ENCODE measurements at regions not wholly inside any gene's neighbourhood (a gene's known extent, or its start where the extent isn't known, plus 50 kb on each side); places are given as distances from the start of the nearest gene placed in this dataset.
"Not testable (repeated sequence)": the region's sequence is repeated elsewhere in the genome, so short reads cannot be mapped to it uniquely, and the experiment has no call there.

GRCh38 chr12:90543841-90544240, 411.1 kb downstream of the CCER1 start:
- H3K36me3 ChIP-seq (replicated peaks; ENCODE audit: insufficient read depth, low read length): no peaks in the 10 kb centered on the region
- no peak overlapping the region for H3K4me3 ChIP-seq (ENCODE audit: low read length)
- no peaks in the 10 kb centered on the region for H3K4me1 ChIP-seq (ENCODE audit: low read length)
- no peak overlapping the region for H3K4me2 ChIP-seq (ENCODE audit: low read depth, low read length)
- no peak overlapping the region for H2AFZ ChIP-seq (ENCODE audit: low read length)
- H3K27me3 ChIP-seq (replicated peaks; ENCODE audit: insufficient read depth, low read length): no peaks in the 10 kb centered on the region
- TF ChIP-seq EZH2 (optimal IDR thresholded peaks at IDR 0.05; ENCODE audit: low read depth, low read length): no peak
- TF ChIP-seq EZH2phosphoT487 (IDR thresholded peaks at IDR 0.05; ENCODE audit: low read length): no peak
- TF ChIP-seq CTCF (IDR thresholded peaks at IDR 0.05; ENCODE audit: low read length): no peak
- H3K9me3 ChIP-seq (replicated peaks; ENCODE audit: insufficient read depth, low read length): no peaks in the 10 kb centered on the region
- no peak overlapping the region for H3K9ac ChIP-seq (ENCODE audit: low read length)
- no peak for DNase-seq
- no peaks in the 10 kb centered on the region for H3K9me2 ChIP-seq (replicated peaks; ENCODE audit: insufficient read depth, low read length)
- H3F3A ChIP-seq (ENCODE audit: insufficient read depth, low read length): no peaks in the 10 kb centered on the region
- no peak overlapping the region for H3K27ac ChIP-seq (ENCODE audit: low read length)
- H4K20me1 ChIP-seq (ENCODE audit: insufficient read depth, low read length): no peaks in the 10 kb centered on the region
- H3K79me2 ChIP-seq (ENCODE audit: low read length): no peaks in the 10 kb centered on the region

GRCh38 chr12:90543374-90543773, 411.6 kb downstream of the CCER1 start:
- Histone ChIP-seq H2AFZ (ENCODE audit: low read length) (no peak overlapping the region), H3K27ac (ENCODE audit: low read length) (no peak overlapping the region), H4K20me1 (ENCODE audit: insufficient read depth, low read length) (no peaks in the 10 kb centered on the region), H3K79me2 (ENCODE audit: low read length) (no peaks in the 10 kb centered on the region), H3K36me3 (replicated peaks; ENCODE audit: insufficient read depth, low read length) (no peaks in the 10 kb centered on the region), H3K4me2 (ENCODE audit: low read depth, low read length) (no peak overlapping the region), H3K27me3 (replicated peaks; ENCODE audit: insufficient read depth, low read length) (no peaks in the 10 kb centered on the region), H3K4me3 (ENCODE audit: low read length) (no peak overlapping the region), H3K4me1 (ENCODE audit: low read length) (no peaks in the 10 kb centered on the region), H3K9me2 (replicated peaks; ENCODE audit: insufficient read depth, low read length) (no peaks in the 10 kb centered on the region), H3K9me3 (replicated peaks; ENCODE audit: insufficient read depth, low read length) (no peaks in the 10 kb centered on the region), H3F3A (ENCODE audit: insufficient read depth, low read length) (no peaks in the 10 kb centered on the region), H3K9ac (ENCODE audit: low read length) (no peak overlapping the region)
- no peak for TF ChIP-seq EZH2phosphoT487 (IDR thresholded peaks at IDR 0.05; ENCODE audit: low read length)
- no peak for TF ChIP-seq CTCF (IDR thresholded peaks at IDR 0.05; ENCODE audit: low read length)
- no peak for DNase-seq

GRCh38 chr12:90542852-90543251, 412.1 kb downstream of the CCER1 start:
- not testable (repeated sequence) for H3K27ac ChIP-seq (ENCODE audit: low read length); H4K20me1 ChIP-seq (ENCODE audit: insufficient read depth, low read length); H2AFZ ChIP-seq (ENCODE audit: low read length); H3K9me2 ChIP-seq (replicated peaks; ENCODE audit: insufficient read depth, low read length); H3K36me3 ChIP-seq (replicated peaks; ENCODE audit: insufficient read depth, low read length); H3K79me2 ChIP-seq (ENCODE audit: low read length); H3K27me3 ChIP-seq (replicated peaks; ENCODE audit: insufficient read depth, low read length); H3K4me1 ChIP-seq (ENCODE audit: low read length); DNase-seq; H3F3A ChIP-seq (ENCODE audit: insufficient read depth, low read length); H3K9me3 ChIP-seq (replicated peaks; ENCODE audit: insufficient read depth, low read length); H3K9ac ChIP-seq (ENCODE audit: low read length); H3K4me2 ChIP-seq (ENCODE audit: low read depth, low read length); H3K4me3 ChIP-seq (ENCODE audit: low read length)

GRCh38 chr12:90533828-90534227, 421.1 kb downstream of the CCER1 start:
- not testable (repeated sequence) for H3K9me3 ChIP-seq (replicated peaks; ENCODE audit: insufficient read depth, low read length); H3K36me3 ChIP-seq (replicated peaks; ENCODE audit: insufficient read depth, low read length); H3F3A ChIP-seq (ENCODE audit: insufficient read depth, low read length); H3K4me2 ChIP-seq (ENCODE audit: low read depth, low read length); H3K9me2 ChIP-seq (replicated peaks; ENCODE audit: insufficient read depth, low read length); H3K9ac ChIP-seq (ENCODE audit: low read length); H3K79me2 ChIP-seq (ENCODE audit: low read length); H3K4me3 ChIP-seq (ENCODE audit: low read length); H3K27ac ChIP-seq (ENCODE audit: low read length); H3K4me1 ChIP-seq (ENCODE audit: low read length); DNase-seq; H2AFZ ChIP-seq (ENCODE audit: low read length); H3K27me3 ChIP-seq (replicated peaks; ENCODE audit: insufficient read depth, low read length); H4K20me1 ChIP-seq (ENCODE audit: insufficient read depth, low read length)
